ENCODE measurements at regions not wholly inside any gene's neighbourhood (a gene's known extent, or its start where the extent isn't known, plus 50 kb on each side); places are given as distances from the start of the nearest gene placed in this dataset.
A peak's percentile ranks its signal among the peaks of the same experiment; 100 is the strongest.
"Not testable (repeated sequence)": the region's sequence is repeated elsewhere in the genome, so short reads cannot be mapped to it uniquely, and the experiment has no call there.

- Histone ChIP-seq H3K4me1 (ENCODE audit: control insufficient read depth in 1 of 2, insufficient read depth in 2 of 2, low read length in 2 of 2) (no peaks in the 10 kb centered on the region), H3K27me3 (ENCODE audit: low read depth, low read length) (no peaks in the 10 kb centered on the region), H3K27ac (ENCODE audit: low read length) (no peak overlapping the region)
These were observed 194.9 kb downstream of the C9orf152 start for GRCh38 chr9:110013064-110013463.

GRCh38 chr9:110015759-110016158 lies 192.2 kb downstream of the C9orf152 start:
- Histone ChIP-seq H3K27me3 (ENCODE audit: low read depth, low read length) (no peaks in the 10 kb centered on the region), H3K27ac (ENCODE audit: low read length) (no peak overlapping the region), H3K4me3 (ENCODE audit: low read depth in 1 of 2, low read length in 2 of 2) (no peak overlapping the region), H3K4me1 (ENCODE audit: control insufficient read depth in 1 of 2, insufficient read depth in 2 of 2, low read length in 2 of 2) (no peaks in the 10 kb centered on the region), H3K36me3 (ENCODE audit: control insufficient read depth in 1 of 2, insufficient read depth in 2 of 2, low read length in 2 of 2) (no peaks in the 10 kb centered on the region), H3K9me3 (ENCODE audit: control insufficient read depth in 1 of 2, low read length in 2 of 2) (no peaks in the 10 kb centered on the region)

More at GRCh38 chr9:110013064-110013463, 194.9 kb downstream of the C9orf152 start:
- Histone ChIP-seq H3K4me3 (ENCODE audit: low read depth in 1 of 2, low read length in 2 of 2) (no peak overlapping the region), H3K36me3 (ENCODE audit: control insufficient read depth in 1 of 2, insufficient read depth in 2 of 2, low read length in 2 of 2) (no peaks in the 10 kb centered on the region), H3K9me3 (ENCODE audit: control insufficient read depth in 1 of 2, low read length in 2 of 2) (no peaks in the 10 kb centered on the region)

GRCh38 chr9:110016340-110016739 lies 191.6 kb downstream of the C9orf152 start:
- Histone ChIP-seq H3K36me3 (ENCODE audit: control insufficient read depth in 1 of 2, insufficient read depth in 2 of 2, low read length in 2 of 2) (no peaks in the 10 kb centered on the region), H3K4me3 (ENCODE audit: low read depth in 1 of 2, low read length in 2 of 2) (no peak overlapping the region), H3K9me3 (ENCODE audit: control insufficient read depth in 1 of 2, low read length in 2 of 2) (no peaks in the 10 kb centered on the region), H3K27me3 (ENCODE audit: low read depth, low read length) (no peaks in the 10 kb centered on the region), H3K4me1 (ENCODE audit: control insufficient read depth in 1 of 2, insufficient read depth in 2 of 2, low read length in 2 of 2) (peaks cover 0 to 1% of the 10 kb centered on the region in 2 donors), H3K27ac (ENCODE audit: low read length) (no peak overlapping the region)

GRCh38 chr9:110020216-110020615 lies 187.7 kb downstream of the C9orf152 start:
- not testable (repeated sequence) for H3K36me3 ChIP-seq (ENCODE audit: control insufficient read depth in 1 of 2, insufficient read depth in 2 of 2, low read length in 2 of 2); H3K27me3 ChIP-seq (ENCODE audit: low read depth, low read length); H3K4me3 ChIP-seq (ENCODE audit: low read depth in 1 of 2, low read length in 2 of 2); H3K4me1 ChIP-seq (ENCODE audit: control insufficient read depth in 1 of 2, insufficient read depth in 2 of 2, low read length in 2 of 2); H3K27ac ChIP-seq (ENCODE audit: low read length); H3K9me3 ChIP-seq (ENCODE audit: control insufficient read depth in 1 of 2, low read length in 2 of 2)

- no peak overlapping the region for H3K27ac ChIP-seq (ENCODE audit: low read length)
- no peaks in the 10 kb centered on the region for H3K36me3 ChIP-seq (ENCODE audit: control insufficient read depth in 1 of 2, insufficient read depth in 2 of 2, low read length in 2 of 2)
- peaks cover 0 to 5% of the 10 kb centered on the region in 2 donors for H3K4me1 ChIP-seq (ENCODE audit: control insufficient read depth in 1 of 2, insufficient read depth in 2 of 2, low read length in 2 of 2)
- no peaks in the 10 kb centered on the region for H3K27me3 ChIP-seq (ENCODE audit: low read depth, low read length)
- no peaks in the 10 kb centered on the region for H3K9me3 ChIP-seq (ENCODE audit: control insufficient read depth in 1 of 2, low read length in 2 of 2)
- H3K4me3 ChIP-seq (ENCODE audit: low read depth in 1 of 2, low read length in 2 of 2) = no peak overlapping the region
These were observed 186.1 kb downstream of the C9orf152 start for GRCh38 chr9:110021891-110022290.

GRCh38 chr9:110023221-110023620 lies 184.7 kb downstream of the C9orf152 start:
- not testable (repeated sequence) for H3K36me3 ChIP-seq (ENCODE audit: control insufficient read depth in 1 of 2, insufficient read depth in 2 of 2, low read length in 2 of 2); H3K4me3 ChIP-seq (ENCODE audit: low read depth in 1 of 2, low read length in 2 of 2); H3K27me3 ChIP-seq (ENCODE audit: low read depth, low read length); H3K27ac ChIP-seq (ENCODE audit: low read length); H3K4me1 ChIP-seq (ENCODE audit: control insufficient read depth in 1 of 2, insufficient read depth in 2 of 2, low read length in 2 of 2); H3K9me3 ChIP-seq (ENCODE audit: control insufficient read depth in 1 of 2, low read length in 2 of 2)

- no peak overlapping the region for H3K27ac ChIP-seq (ENCODE audit: low read length)
- no peaks in the 10 kb centered on the region for H3K9me3 ChIP-seq (ENCODE audit: control insufficient read depth in 1 of 2, low read length in 2 of 2)
- no peaks in the 10 kb centered on the region for H3K36me3 ChIP-seq (ENCODE audit: control insufficient read depth in 1 of 2, insufficient read depth in 2 of 2, low read length in 2 of 2)
- peaks cover 0 to 5% of the 10 kb centered on the region in 2 donors for H3K4me1 ChIP-seq (ENCODE audit: control insufficient read depth in 1 of 2, insufficient read depth in 2 of 2, low read length in 2 of 2)
- H3K4me3 ChIP-seq (ENCODE audit: low read depth in 1 of 2, low read length in 2 of 2) = no peak overlapping the region
- no peaks in the 10 kb centered on the region for H3K27me3 ChIP-seq (ENCODE audit: low read depth, low read length)
These were observed 182.3 kb downstream of the C9orf152 start for GRCh38 chr9:110025551-110026170.

GRCh38 chr9:110027671-110028081 lies 180.3 kb downstream of the C9orf152 start:
- no peaks in the 10 kb centered on the region for H3K9me3 ChIP-seq (ENCODE audit: control insufficient read depth in 1 of 2, low read length in 2 of 2)
- no peaks in the 10 kb centered on the region for H3K36me3 ChIP-seq (ENCODE audit: control insufficient read depth in 1 of 2, insufficient read depth in 2 of 2, low read length in 2 of 2)
- no peaks in the 10 kb centered on the region for H3K4me1 ChIP-seq (ENCODE audit: control insufficient read depth in 1 of 2, insufficient read depth in 2 of 2, low read length in 2 of 2)
- H3K27me3 ChIP-seq (ENCODE audit: low read depth, low read length) = no peaks in the 10 kb centered on the region
- H3K4me3 ChIP-seq (ENCODE audit: low read depth in 1 of 2, low read length in 2 of 2) = no peak overlapping the region
- H3K27ac ChIP-seq (ENCODE audit: low read length) = no peak overlapping the region

GRCh38 chr9:110028271-110028670 lies 179.7 kb downstream of the C9orf152 start:
- H3K27me3 ChIP-seq (ENCODE audit: low read depth, low read length) = no peaks in the 10 kb centered on the region
- no peak overlapping the region for H3K27ac ChIP-seq (ENCODE audit: low read length)
- H3K4me3 ChIP-seq (ENCODE audit: low read depth in 1 of 2, low read length in 2 of 2) = no peak overlapping the region
- H3K4me1 ChIP-seq (ENCODE audit: control insufficient read depth in 1 of 2, insufficient read depth in 2 of 2, low read length in 2 of 2) = no peaks in the 10 kb centered on the region
- no peaks in the 10 kb centered on the region for H3K36me3 ChIP-seq (ENCODE audit: control insufficient read depth in 1 of 2, insufficient read depth in 2 of 2, low read length in 2 of 2)
- no peaks in the 10 kb centered on the region for H3K9me3 ChIP-seq (ENCODE audit: control insufficient read depth in 1 of 2, low read length in 2 of 2)

- no peak overlapping the region for H3K27ac ChIP-seq (ENCODE audit: low read length)
These were observed 179.3 kb downstream of the C9orf152 start for GRCh38 chr9:110028676-110029075.

GRCh38 chr9:110029429-110029955 lies 178.5 kb downstream of the C9orf152 start:
- Histone ChIP-seq H3K27ac (ENCODE audit: low read length) (peak overlapping the region; percentile 25), H3K4me3 (ENCODE audit: low read depth in 1 of 2, low read length in 2 of 2) (no peak overlapping the region), H3K27me3 (ENCODE audit: low read depth, low read length) (no peaks in the 10 kb centered on the region), H3K4me1 (ENCODE audit: control insufficient read depth in 1 of 2, insufficient read depth in 2 of 2, low read length in 2 of 2) (no peaks in the 10 kb centered on the region), H3K9me3 (ENCODE audit: control insufficient read depth in 1 of 2, low read length in 2 of 2) (no peaks in the 10 kb centered on the region), H3K36me3 (ENCODE audit: control insufficient read depth in 1 of 2, insufficient read depth in 2 of 2, low read length in 2 of 2) (no peaks in the 10 kb centered on the region)

More at GRCh38 chr9:110028676-110029075, 179.3 kb downstream of the C9orf152 start:
- no peak overlapping the region for H3K4me3 ChIP-seq (ENCODE audit: low read depth in 1 of 2, low read length in 2 of 2)
- no peaks in the 10 kb centered on the region for H3K36me3 ChIP-seq (ENCODE audit: control insufficient read depth in 1 of 2, insufficient read depth in 2 of 2, low read length in 2 of 2)
- H3K4me1 ChIP-seq (ENCODE audit: control insufficient read depth in 1 of 2, insufficient read depth in 2 of 2, low read length in 2 of 2) = no peaks in the 10 kb centered on the region
- no peaks in the 10 kb centered on the region for H3K27me3 ChIP-seq (ENCODE audit: low read depth, low read length)
- no peaks in the 10 kb centered on the region for H3K9me3 ChIP-seq (ENCODE audit: control insufficient read depth in 1 of 2, low read length in 2 of 2)

GRCh38 chr9:110029956-110030480 lies 177.9 kb downstream of the C9orf152 start:
- H3K27me3 ChIP-seq (ENCODE audit: low read depth, low read length) = no peaks in the 10 kb centered on the region
- H3K27ac ChIP-seq (ENCODE audit: low read length) = peak overlapping the region; percentile 25
- H3K9me3 ChIP-seq (ENCODE audit: control insufficient read depth in 1 of 2, low read length in 2 of 2) = no peaks in the 10 kb centered on the region
- H3K4me1 ChIP-seq (ENCODE audit: control insufficient read depth in 1 of 2, insufficient read depth in 2 of 2, low read length in 2 of 2) = no peaks in the 10 kb centered on the region
- no peak overlapping the region for H3K4me3 ChIP-seq (ENCODE audit: low read depth in 1 of 2, low read length in 2 of 2)
- no peaks in the 10 kb centered on the region for H3K36me3 ChIP-seq (ENCODE audit: control insufficient read depth in 1 of 2, insufficient read depth in 2 of 2, low read length in 2 of 2)
